ENCODE measurements at regions not wholly inside any gene's neighbourhood (a gene's known extent, or its start where the extent isn't known, plus 50 kb on each side); places are given as distances from the start of the nearest gene placed in this dataset.

GRCh38 chr7:88395715-88396114 lies 89.0 kb upstream of the STEAP4 start:
- no peaks in the 10 kb centered on the region for H3K9me3 Mint-ChIP-seq
- no peak for ATAC-seq (replicated peaks; ENCODE audit: extremely low read depth, poor library complexity, severe bottlenecking)
- H3K36me3 Mint-ChIP-seq (ENCODE audit: insufficient read depth) = no peaks in the 10 kb centered on the region
- H3K27me3 Mint-ChIP-seq = peaks cover 13% of the 10 kb centered on the region
- H3K27ac Mint-ChIP-seq (ENCODE audit: low read depth) = no peak overlapping the region
- no peak overlapping the region for H3K4me3 Mint-ChIP-seq
- DNase-seq (ENCODE audit: low spot score in 2 of 2) = no peak
- H3K4me1 Mint-ChIP-seq = peaks cover 5% of the 10 kb centered on the region

GRCh38 chr7:88391247-88391646 lies 84.6 kb upstream of the STEAP4 start:
- Mint-ChIP-seq H3K27ac (ENCODE audit: low read depth) (no peak overlapping the region), H3K4me3 (no peak overlapping the region), H3K36me3 (ENCODE audit: insufficient read depth) (no peaks in the 10 kb centered on the region), H3K4me1 (peaks cover 1% of the 10 kb centered on the region), H3K9me3 (no peaks in the 10 kb centered on the region), H3K27me3 (peaks cover 19% of the 10 kb centered on the region)
- DNase-seq (ENCODE audit: low spot score in 2 of 2) (no peak), ATAC-seq (replicated peaks; ENCODE audit: extremely low read depth, poor library complexity, severe bottlenecking) (no peak)

- no peak overlapping the region for H3K27ac Mint-ChIP-seq (ENCODE audit: low read depth)
- peaks cover 19% of the 10 kb centered on the region for H3K27me3 Mint-ChIP-seq
- ATAC-seq (replicated peaks; ENCODE audit: extremely low read depth, poor library complexity, severe bottlenecking) (no peak), DNase-seq (ENCODE audit: low spot score in 2 of 2) (no peak)
- no peak overlapping the region for H3K4me3 Mint-ChIP-seq
- H3K4me1 Mint-ChIP-seq = no peaks in the 10 kb centered on the region
- no peaks in the 10 kb centered on the region for H3K36me3 Mint-ChIP-seq (ENCODE audit: insufficient read depth)
- H3K9me3 Mint-ChIP-seq = no peaks in the 10 kb centered on the region
These were observed 80.7 kb upstream of the STEAP4 start for GRCh38 chr7:88387368-88387767.

GRCh38 chr7:88386665-88387156 lies 80.0 kb upstream of the STEAP4 start:
- Mint-ChIP-seq H3K9me3 (no peaks in the 10 kb centered on the region), H3K27me3 (peaks cover 19% of the 10 kb centered on the region), H3K27ac (ENCODE audit: low read depth) (no peak overlapping the region), H3K36me3 (ENCODE audit: insufficient read depth) (no peaks in the 10 kb centered on the region), H3K4me3 (no peak overlapping the region), H3K4me1 (no peaks in the 10 kb centered on the region)
- DNase-seq (ENCODE audit: low spot score in 2 of 2) (no peak), ATAC-seq (replicated peaks; ENCODE audit: extremely low read depth, poor library complexity, severe bottlenecking) (no peak)

GRCh38 chr7:88377434-88377833 lies 70.7 kb upstream of the STEAP4 start:
- DNase-seq (ENCODE audit: low spot score in 2 of 2) = no peak
- Mint-ChIP-seq H3K27ac (ENCODE audit: low read depth) (no peak overlapping the region), H3K9me3 (no peaks in the 10 kb centered on the region), H3K4me1 (no peaks in the 10 kb centered on the region), H3K4me3 (no peak overlapping the region), H3K27me3 (no peaks in the 10 kb centered on the region), H3K36me3 (ENCODE audit: insufficient read depth) (no peaks in the 10 kb centered on the region)
- no peak for ATAC-seq (replicated peaks; ENCODE audit: extremely low read depth, poor library complexity, severe bottlenecking)

- DNase-seq (ENCODE audit: low spot score in 2 of 2) (no peak), ATAC-seq (replicated peaks; ENCODE audit: extremely low read depth, poor library complexity, severe bottlenecking) (no peak)
- Mint-ChIP-seq H3K9me3 (no peaks in the 10 kb centered on the region), H3K27me3 (peaks cover 6% of the 10 kb centered on the region), H3K4me1 (no peaks in the 10 kb centered on the region), H3K4me3 (no peak overlapping the region), H3K36me3 (ENCODE audit: insufficient read depth) (no peaks in the 10 kb centered on the region), H3K27ac (ENCODE audit: low read depth) (no peak overlapping the region)
These were observed 62.0 kb upstream of the STEAP4 start for GRCh38 chr7:88368686-88369085.

- ATAC-seq (replicated peaks; ENCODE audit: extremely low read depth, poor library complexity, severe bottlenecking) (no peak), DNase-seq (ENCODE audit: low spot score in 2 of 2) (no peak)
- H3K9me3 Mint-ChIP-seq = no peaks in the 10 kb centered on the region
- H3K27ac Mint-ChIP-seq (ENCODE audit: low read depth) = no peak overlapping the region
- no peaks in the 10 kb centered on the region for H3K4me1 Mint-ChIP-seq
- no peaks in the 10 kb centered on the region for H3K36me3 Mint-ChIP-seq (ENCODE audit: insufficient read depth)
- peaks cover 6% of the 10 kb centered on the region for H3K27me3 Mint-ChIP-seq
- no peak overlapping the region for H3K4me3 Mint-ChIP-seq
These were observed 60.2 kb upstream of the STEAP4 start for GRCh38 chr7:88366845-88367244.

- Mint-ChIP-seq H3K36me3 (ENCODE audit: insufficient read depth) (no peaks in the 10 kb centered on the region), H3K4me3 (no peak overlapping the region), H3K27ac (ENCODE audit: low read depth) (no peak overlapping the region), H3K4me1 (no peaks in the 10 kb centered on the region), H3K9me3 (no peaks in the 10 kb centered on the region), H3K27me3 (peaks cover 6% of the 10 kb centered on the region)
- ATAC-seq (replicated peaks; ENCODE audit: extremely low read depth, poor library complexity, severe bottlenecking) = no peak
- no peak for DNase-seq (ENCODE audit: low spot score in 2 of 2)
These were observed 57.2 kb upstream of the STEAP4 start for GRCh38 chr7:88363869-88364268.

GRCh38 chr7:88363249-88363648 lies 56.6 kb upstream of the STEAP4 start:
- H3K9me3 Mint-ChIP-seq = no peaks in the 10 kb centered on the region
- DNase-seq (ENCODE audit: low spot score in 2 of 2) (no peak), ATAC-seq (replicated peaks; ENCODE audit: extremely low read depth, poor library complexity, severe bottlenecking) (no peak)
- H3K27ac Mint-ChIP-seq (ENCODE audit: low read depth) = no peak overlapping the region
- no peaks in the 10 kb centered on the region for H3K36me3 Mint-ChIP-seq (ENCODE audit: insufficient read depth)
- peaks cover 6% of the 10 kb centered on the region for H3K27me3 Mint-ChIP-seq
- H3K4me3 Mint-ChIP-seq = no peak overlapping the region
- peaks cover 1% of the 10 kb centered on the region for H3K4me1 Mint-ChIP-seq

GRCh38 chr7:88361357-88361756 lies 54.7 kb upstream of the STEAP4 start:
- H3K36me3 Mint-ChIP-seq (ENCODE audit: insufficient read depth) = no peaks in the 10 kb centered on the region
- H3K9me3 Mint-ChIP-seq = no peaks in the 10 kb centered on the region
- no peak for DNase-seq (ENCODE audit: low spot score in 2 of 2)
- peaks cover 6% of the 10 kb centered on the region for H3K27me3 Mint-ChIP-seq
- peaks cover 6% of the 10 kb centered on the region for H3K4me1 Mint-ChIP-seq
- no peak overlapping the region for H3K27ac Mint-ChIP-seq (ENCODE audit: low read depth)
- H3K4me3 Mint-ChIP-seq = no peak overlapping the region
- ATAC-seq (replicated peaks; ENCODE audit: extremely low read depth, poor library complexity, severe bottlenecking) = no peak

GRCh38 chr7:88358881-88359280 lies 52.2 kb upstream of the STEAP4 start:
- Mint-ChIP-seq H3K9me3 (no peaks in the 10 kb centered on the region), H3K36me3 (ENCODE audit: insufficient read depth) (no peaks in the 10 kb centered on the region), H3K4me3 (no peak overlapping the region), H3K4me1 (peaks cover 6% of the 10 kb centered on the region), H3K27me3 (peaks cover 9% of the 10 kb centered on the region), H3K27ac (ENCODE audit: low read depth) (no peak overlapping the region)
- DNase-seq (ENCODE audit: low spot score in 2 of 2) = no peak
- ATAC-seq (replicated peaks; ENCODE audit: extremely low read depth, poor library complexity, severe bottlenecking) = no peak

- Mint-ChIP-seq H3K9me3 (no peaks in the 10 kb centered on the region), H3K4me3 (no peak overlapping the region), H3K4me1 (peaks cover 6% of the 10 kb centered on the region), H3K27me3 (peaks cover 9% of the 10 kb centered on the region), H3K36me3 (ENCODE audit: insufficient read depth) (no peaks in the 10 kb centered on the region), H3K27ac (ENCODE audit: low read depth) (no peak overlapping the region)
- ATAC-seq (replicated peaks; ENCODE audit: extremely low read depth, poor library complexity, severe bottlenecking) (no peak), DNase-seq (ENCODE audit: low spot score in 2 of 2) (no peak)
These were observed 51.8 kb upstream of the STEAP4 start for GRCh38 chr7:88358526-88358838.

- Mint-ChIP-seq H3K4me3 (no peak overlapping the region), H3K36me3 (ENCODE audit: insufficient read depth) (no peaks in the 10 kb centered on the region), H3K27ac (ENCODE audit: low read depth) (no peak overlapping the region), H3K9me3 (no peaks in the 10 kb centered on the region), H3K4me1 (peaks cover 6% of the 10 kb centered on the region), H3K27me3 (peaks cover 9% of the 10 kb centered on the region)
- ATAC-seq (replicated peaks; ENCODE audit: extremely low read depth, poor library complexity, severe bottlenecking) = no peak
- no peak for DNase-seq (ENCODE audit: low spot score in 2 of 2)
These were observed 51.3 kb upstream of the STEAP4 start for GRCh38 chr7:88357781-88358525.
